GM12865 (cell line): ENCODE measurements at regions not wholly inside any gene's neighbourhood (a gene's known extent, or its start where the extent isn't known, plus 50 kb on each side); places are given as distances from the start of the nearest gene placed in this dataset.

Experiments used
- DNase-seq: peaks from one replicate; pipeline ENCODE4 v3.0.0; 2010; ENCODE audit warnings: low read depth
- H3K4me3 ChIP-seq: 2 replicates; pipeline ENCODE4 v1.5.1; 2011; ENCODE audit warnings: mild to moderate bottlenecking, low read depth, low read length, control low read depth
- TF ChIP-seq, protein P1 (sequence below): IDR thresholded peaks from 2 replicates; pipeline ENCODE4 v1.5.1; 2011; ENCODE audit warnings: low read length, control low read depth, low read depth, inconsistent platforms; ENCODE audit not compliant: insufficient read depth; ENCODE audit errors: missing control alignments

DNA sequence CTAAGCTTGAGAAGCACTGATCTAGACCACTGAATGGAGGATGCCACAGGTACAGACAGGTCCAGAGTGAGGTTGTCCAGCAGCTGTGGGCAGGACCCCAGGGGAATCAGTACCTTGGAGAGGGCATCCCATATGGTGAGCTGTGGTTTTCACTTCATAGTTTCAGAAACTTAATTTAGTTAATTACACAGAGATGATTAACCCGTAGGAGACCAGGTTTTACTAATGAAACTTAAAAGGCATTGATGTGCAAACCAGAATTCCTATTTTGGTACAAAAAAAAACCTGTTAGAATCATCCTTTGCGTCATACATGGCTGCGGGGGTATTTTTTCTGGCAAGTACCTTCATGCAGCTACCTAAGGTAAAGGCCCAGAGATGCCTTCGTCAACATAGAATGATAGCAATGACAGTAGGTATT is 159.3 kb downstream of the DACT1 start:
- peak; percentile 87 for DNase-seq
- TF ChIP-seq, protein P1, sequence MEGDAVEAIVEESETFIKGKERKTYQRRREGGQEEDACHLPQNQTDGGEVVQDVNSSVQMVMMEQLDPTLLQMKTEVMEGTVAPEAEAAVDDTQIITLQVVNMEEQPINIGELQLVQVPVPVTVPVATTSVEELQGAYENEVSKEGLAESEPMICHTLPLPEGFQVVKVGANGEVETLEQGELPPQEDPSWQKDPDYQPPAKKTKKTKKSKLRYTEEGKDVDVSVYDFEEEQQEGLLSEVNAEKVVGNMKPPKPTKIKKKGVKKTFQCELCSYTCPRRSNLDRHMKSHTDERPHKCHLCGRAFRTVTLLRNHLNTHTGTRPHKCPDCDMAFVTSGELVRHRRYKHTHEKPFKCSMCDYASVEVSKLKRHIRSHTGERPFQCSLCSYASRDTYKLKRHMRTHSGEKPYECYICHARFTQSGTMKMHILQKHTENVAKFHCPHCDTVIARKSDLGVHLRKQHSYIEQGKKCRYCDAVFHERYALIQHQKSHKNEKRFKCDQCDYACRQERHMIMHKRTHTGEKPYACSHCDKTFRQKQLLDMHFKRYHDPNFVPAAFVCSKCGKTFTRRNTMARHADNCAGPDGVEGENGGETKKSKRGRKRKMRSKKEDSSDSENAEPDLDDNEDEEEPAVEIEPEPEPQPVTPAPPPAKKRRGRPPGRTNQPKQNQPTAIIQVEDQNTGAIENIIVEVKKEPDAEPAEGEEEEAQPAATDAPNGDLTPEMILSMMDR, result no peak
- H3K4me3 ChIP-seq, result no peak overlapping the region; the same call in 1 of the 2 replicates

DNA sequence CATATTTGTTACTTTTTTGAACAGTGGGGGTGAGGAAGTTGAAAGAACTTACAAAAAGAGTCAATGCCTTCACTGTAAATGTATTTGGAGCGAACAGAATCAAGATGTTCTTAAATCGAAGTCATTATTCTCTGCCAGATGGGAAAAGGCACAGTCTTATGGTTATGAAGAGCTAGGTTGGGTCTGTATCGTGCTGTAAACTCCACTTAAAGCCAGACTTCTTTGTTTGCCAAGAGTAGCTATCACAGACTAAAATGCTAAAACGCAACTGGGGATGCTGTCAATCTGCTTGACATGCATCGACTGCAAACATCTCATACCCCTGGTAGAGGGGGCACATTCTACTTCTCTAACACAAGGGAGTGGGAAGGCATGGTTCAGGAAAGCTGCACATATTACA is 160.4 kb downstream of the DACT1 start:
- TF ChIP-seq, protein P1, result no peak
- DNase-seq, result peak; percentile 9
- peak overlapping the region; percentile 20; the same call in 1 of the 2 replicates for H3K4me3 ChIP-seq

DNA sequence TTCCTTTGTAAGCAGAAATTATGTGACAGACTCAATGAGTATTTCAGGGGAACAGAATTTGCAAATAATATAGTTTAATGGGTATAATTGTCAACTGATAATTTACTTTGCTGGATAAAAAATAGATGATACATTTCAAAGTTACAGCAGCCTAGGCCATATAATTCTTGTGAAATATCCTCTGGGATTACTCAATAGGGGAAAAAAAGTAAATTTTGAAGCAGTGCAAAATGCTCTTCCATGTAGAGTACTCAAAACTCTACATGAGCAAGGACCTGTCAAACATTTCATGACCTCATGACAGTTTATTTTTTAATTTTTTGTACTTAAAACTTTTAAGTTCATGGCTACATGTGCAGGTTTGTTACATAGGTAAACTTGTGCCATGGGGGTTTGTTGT is 163.3 kb downstream of the DACT1 start:
- TF ChIP-seq, protein P1, result no peak
- DNase-seq, result no peak
- H3K4me3 ChIP-seq, result no peak overlapping the region

DNA sequence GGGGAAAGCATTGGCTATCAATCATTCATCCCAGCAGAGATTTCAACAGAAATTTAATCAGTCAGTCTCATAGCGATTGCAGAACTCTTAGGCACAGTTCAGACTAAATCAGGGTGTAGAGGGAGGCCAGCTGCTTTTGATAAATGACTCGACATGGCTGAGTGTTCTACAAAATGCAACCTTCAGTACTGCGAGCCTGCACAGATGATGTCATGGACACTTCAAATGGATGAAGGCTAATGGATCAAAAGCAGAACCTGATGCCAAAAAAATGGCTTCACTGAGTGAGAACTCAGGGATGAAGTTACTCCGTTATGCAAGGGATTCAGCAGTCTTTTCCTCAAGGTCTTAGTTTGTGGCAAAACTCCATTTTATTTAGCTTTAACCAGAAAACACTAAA is 167.3 kb downstream of the DACT1 start:
- TF ChIP-seq, protein P1, result no peak
- H3K4me3 ChIP-seq, result no peak overlapping the region
- no peak for DNase-seq

DNA sequence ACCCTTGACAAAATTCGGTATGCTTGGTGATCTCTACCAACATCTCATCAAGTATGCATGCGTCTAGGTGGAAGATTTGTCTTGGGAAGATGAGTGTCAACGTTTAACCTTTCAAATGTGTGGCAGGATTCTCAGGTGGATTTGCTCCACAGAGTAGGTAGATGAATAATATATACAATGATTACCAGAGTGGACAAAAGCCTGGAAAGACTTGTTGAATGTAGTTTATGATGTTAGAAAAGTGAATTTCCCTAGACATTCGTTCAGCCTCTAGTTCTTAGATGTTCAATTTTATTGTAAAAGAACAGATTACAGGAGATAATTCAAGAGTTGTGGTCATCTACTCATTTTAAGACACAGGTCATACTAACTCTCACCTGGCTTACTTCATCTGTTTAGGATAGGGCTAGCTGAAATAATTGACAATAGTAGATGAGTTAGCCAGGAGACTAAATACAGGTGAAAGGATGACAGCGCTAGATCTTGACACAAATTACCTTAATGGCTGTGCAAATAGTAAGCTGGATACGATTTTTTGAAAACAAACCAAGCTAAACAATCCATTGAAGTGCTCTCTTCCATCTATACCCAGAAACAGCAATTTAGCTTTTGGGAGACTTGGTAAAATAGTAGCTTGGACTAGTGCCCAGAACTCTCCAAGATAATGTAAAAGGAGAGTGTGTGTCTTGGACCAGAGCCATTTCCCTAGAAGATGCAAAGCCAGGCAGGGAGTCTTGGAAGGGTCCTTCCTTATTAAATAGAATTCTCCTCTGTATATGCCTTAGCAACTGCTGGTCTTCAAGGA is 168.0 kb downstream of the DACT1 start:
- no peak overlapping the region for H3K4me3 ChIP-seq
- TF ChIP-seq, protein P1, result no peak
- DNase-seq, result no peak

DNA sequence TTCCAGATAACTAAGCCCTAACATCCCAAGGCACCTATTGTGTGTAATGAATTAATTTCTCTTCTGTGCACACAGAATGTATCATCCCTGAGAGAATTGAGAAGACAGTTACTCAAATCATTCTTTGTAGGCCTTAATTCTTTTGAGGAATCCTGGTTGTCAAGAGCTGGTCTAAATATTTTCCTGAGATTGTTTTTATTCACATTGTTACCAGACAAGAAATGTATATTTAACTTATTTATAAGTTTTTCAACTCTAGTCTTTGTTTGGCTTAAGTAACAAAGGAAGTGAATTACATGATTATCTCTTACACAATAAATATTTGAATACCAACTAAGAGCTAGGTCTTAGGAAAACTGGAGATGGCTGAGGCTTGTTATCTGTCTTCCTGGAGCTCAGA is 169.4 kb downstream of the DACT1 start:
- no peak overlapping the region for H3K4me3 ChIP-seq
- TF ChIP-seq, protein P1, result no peak

DNA sequence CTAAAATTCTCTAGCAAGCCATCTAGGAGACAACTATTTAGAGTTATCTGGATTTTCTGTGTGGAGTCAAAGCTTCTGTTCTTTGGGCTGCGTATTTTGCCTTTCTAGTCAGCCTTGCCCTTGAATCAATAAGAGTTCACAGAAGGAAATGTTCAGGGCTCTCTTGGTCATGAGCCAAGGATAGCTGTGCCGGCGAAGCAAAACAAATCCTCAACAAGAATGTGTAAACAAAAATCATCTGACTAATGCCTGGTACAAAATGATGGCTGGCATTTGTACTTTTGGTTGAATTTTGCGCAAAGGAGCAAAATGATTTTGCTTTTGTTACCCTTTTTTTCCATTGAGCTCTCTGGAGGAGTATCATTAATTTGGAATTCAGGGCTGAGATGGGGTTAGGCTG is 171.1 kb downstream of the DACT1 start:
- TF ChIP-seq, protein P1, result no peak
- no peak overlapping the region for H3K4me3 ChIP-seq
- no peak for DNase-seq

More for the DNA sequence above, 169.4 kb downstream of the DACT1 start:
- no peak for DNase-seq
